Astrocyte of the spinal cord (primary cell): ENCODE measurements at regions not wholly inside any gene's neighbourhood (a gene's known extent, or its start where the extent isn't known, plus 50 kb on each side); places are given as distances from the start of the nearest gene placed in this dataset.

ENCODE experiments used
- DNase-seq: peaks from one replicate; pipeline ENCODE4 v3.0.0; 2011; ENCODE audit warnings: low read depth, low spot score
- H3K4me3 ChIP-seq: 2 replicates; pipeline ENCODE4 v1.5.1; 2011; ENCODE audit warnings: low read depth, mild to moderate bottlenecking, low read length, moderate library complexity
- CTCF ChIP-seq: IDR thresholded peaks from 2 replicates; pipeline ENCODE4 v1.5.1; 2012; ENCODE audit warnings: low read depth, mild to moderate bottlenecking, low read length, inconsistent platforms
- in situ Hi-C: cut with HindIII; loops from 2 replicates; pipeline ENCODE4 v1.10.0; 2017; ENCODE audit warnings: low sequenced_read_pairs

- TF ChIP-seq CTCF, result no peak
- no peak for DNase-seq
- in situ Hi-C loops, result no loop called here
- H3K4me3 ChIP-seq, result no peak overlapping the region
Measured at GRCh38 chr1:208893251-208893650, 649.1 kb upstream of the PLXNA2 start.

DNA sequence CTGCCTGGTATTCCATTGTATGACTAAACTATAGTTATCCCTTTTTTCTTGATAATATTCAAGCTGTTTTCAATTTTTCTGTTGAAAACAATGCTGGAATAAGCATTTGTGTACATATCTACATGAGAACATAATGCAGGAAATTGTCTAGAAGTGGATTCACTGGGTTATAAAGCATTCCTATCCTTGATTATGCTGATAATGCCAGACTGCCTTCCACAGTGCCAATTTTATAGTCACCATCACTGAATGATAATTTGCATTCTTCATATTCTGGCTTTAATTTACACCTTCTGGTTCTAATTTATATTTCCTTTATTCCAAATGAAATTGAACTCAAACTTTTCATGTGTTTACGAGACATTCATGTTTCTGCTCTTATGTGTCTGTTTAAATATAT is 651.0 kb upstream of the PLXNA2 start:
- no peak for DNase-seq
- in situ Hi-C loops, result no loop called here
- H3K4me3 ChIP-seq, result no peak overlapping the region
- TF ChIP-seq CTCF, result no peak

DNA sequence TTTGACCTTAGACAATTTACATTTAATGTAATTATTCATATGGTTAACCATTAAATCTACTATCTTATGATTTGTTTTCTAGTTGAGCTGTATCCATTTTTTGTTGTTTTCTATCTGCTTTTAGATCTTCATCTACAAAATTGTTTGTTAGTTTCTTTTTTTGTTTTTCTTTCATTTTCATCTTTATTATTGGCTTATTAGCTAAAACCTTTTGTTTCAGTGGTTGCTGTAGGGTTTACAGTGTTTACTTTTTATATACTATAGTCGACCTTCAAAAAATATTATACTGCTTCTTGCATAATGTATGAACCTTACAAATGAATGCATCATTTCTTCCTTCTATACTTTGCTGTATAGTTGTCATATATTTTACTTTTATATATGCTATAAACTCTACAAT is 651.6 kb upstream of the PLXNA2 start:
- no peak for TF ChIP-seq CTCF
- in situ Hi-C loops, result no loop called here
- no peak for DNase-seq
- no peak overlapping the region for H3K4me3 ChIP-seq

GRCh38 chr1:208896768-208897167 is 652.6 kb upstream of the PLXNA2 start:
- DNase-seq, result no peak
- TF ChIP-seq CTCF, result no peak
- H3K4me3 ChIP-seq, result no peak overlapping the region
- in situ Hi-C loops, result no loop called here

DNA sequence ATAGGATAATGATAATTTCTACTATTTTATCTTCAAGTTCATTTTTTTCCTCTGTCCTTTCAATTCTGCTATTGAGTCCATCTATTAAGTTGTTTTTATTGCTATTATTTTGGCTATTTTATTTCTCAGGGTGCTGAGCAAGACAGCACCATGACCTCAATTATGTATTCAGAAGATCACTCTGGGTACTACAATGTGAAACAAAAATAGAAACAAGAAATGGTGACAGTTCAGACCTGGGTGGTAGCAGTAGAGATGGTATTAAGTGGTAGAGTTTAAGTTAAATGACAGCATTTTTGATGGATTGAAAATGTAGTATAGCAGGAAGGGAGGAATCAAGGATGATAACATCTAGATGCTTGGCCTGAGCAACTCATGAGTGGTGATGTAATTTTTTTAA is 655.3 kb upstream of the PLXNA2 start:
- no peak for DNase-seq
- no peak for TF ChIP-seq CTCF
- H3K4me3 ChIP-seq, result no peak overlapping the region
- in situ Hi-C loops, result no loop called here

- TF ChIP-seq CTCF, result no peak
- in situ Hi-C loops, result no loop called here
- no peak for DNase-seq
Measured at GRCh38 chr1:208903251-208903905, 659.2 kb upstream of the PLXNA2 start.

DNA sequence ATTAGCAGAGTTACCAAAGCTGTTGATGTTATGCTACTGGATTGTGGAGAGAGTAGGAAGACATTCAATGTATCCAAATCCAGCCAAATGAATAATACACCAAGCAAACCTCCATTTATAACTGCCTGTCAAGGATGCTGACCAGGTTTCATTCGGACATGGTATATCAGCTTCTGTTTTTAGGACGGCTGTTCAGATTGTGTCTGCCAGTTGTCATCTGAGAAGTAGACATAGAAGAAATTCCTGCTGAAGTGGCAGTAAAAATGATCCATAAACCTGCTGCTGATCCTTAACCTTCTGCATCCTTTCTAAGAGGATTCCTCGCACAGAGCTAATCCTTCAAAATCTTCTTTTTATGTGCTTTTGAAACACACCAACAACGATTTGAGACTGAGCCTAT is 663.6 kb upstream of the PLXNA2 start:
- no peak overlapping the region for H3K4me3 ChIP-seq
- TF ChIP-seq CTCF, result no peak
- no peak for DNase-seq
- in situ Hi-C loops, result no loop called here

More at GRCh38 chr1:208903251-208903905, 659.2 kb upstream of the PLXNA2 start:
- H3K4me3 ChIP-seq, result no peak overlapping the region
